ENCODE measurements at regions not wholly inside any gene's neighbourhood (a gene's known extent, or its start where the extent isn't known, plus 50 kb on each side); places are given as distances from the start of the nearest gene placed in this dataset.

DNA sequence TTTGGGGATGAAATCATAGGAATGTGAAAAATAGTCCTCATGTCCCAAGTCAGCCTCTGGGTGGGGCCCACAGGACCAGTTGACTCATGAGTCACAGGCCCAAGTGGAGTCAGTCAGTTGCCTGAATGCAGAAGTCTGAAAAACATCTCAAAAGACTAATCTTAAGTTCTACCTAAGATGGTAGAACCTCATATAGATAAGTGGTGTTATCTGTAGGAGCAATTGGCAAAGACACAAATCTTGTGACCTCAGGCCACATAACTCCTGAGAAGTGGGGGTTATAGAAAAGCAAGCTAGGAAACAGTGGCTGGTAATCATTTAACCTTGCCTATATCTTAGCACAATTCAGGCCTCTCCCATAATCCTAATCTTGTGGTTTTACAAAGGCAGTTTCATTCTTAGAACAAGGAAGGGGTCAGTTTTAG, 257.1 kb upstream of the SPOPL start:
- TF ChIP-seq, protein P1, sequence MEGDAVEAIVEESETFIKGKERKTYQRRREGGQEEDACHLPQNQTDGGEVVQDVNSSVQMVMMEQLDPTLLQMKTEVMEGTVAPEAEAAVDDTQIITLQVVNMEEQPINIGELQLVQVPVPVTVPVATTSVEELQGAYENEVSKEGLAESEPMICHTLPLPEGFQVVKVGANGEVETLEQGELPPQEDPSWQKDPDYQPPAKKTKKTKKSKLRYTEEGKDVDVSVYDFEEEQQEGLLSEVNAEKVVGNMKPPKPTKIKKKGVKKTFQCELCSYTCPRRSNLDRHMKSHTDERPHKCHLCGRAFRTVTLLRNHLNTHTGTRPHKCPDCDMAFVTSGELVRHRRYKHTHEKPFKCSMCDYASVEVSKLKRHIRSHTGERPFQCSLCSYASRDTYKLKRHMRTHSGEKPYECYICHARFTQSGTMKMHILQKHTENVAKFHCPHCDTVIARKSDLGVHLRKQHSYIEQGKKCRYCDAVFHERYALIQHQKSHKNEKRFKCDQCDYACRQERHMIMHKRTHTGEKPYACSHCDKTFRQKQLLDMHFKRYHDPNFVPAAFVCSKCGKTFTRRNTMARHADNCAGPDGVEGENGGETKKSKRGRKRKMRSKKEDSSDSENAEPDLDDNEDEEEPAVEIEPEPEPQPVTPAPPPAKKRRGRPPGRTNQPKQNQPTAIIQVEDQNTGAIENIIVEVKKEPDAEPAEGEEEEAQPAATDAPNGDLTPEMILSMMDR (IDR thresholded peaks at IDR 0.05; ENCODE audit: insufficient read depth, low read length): no peak
- TF ChIP-seq SPI1 (IDR thresholded peaks at IDR 0.05; ENCODE audit: borderline replicate concordance, low read depth) (no peak), GABPA (IDR thresholded peaks at IDR 0.05; ENCODE audit: low read depth) (no peak), POLR2AphosphoS5 (IDR thresholded peaks at IDR 0.05; ENCODE audit: low read depth) (no peak)
- TF ChIP-seq, protein P2, sequence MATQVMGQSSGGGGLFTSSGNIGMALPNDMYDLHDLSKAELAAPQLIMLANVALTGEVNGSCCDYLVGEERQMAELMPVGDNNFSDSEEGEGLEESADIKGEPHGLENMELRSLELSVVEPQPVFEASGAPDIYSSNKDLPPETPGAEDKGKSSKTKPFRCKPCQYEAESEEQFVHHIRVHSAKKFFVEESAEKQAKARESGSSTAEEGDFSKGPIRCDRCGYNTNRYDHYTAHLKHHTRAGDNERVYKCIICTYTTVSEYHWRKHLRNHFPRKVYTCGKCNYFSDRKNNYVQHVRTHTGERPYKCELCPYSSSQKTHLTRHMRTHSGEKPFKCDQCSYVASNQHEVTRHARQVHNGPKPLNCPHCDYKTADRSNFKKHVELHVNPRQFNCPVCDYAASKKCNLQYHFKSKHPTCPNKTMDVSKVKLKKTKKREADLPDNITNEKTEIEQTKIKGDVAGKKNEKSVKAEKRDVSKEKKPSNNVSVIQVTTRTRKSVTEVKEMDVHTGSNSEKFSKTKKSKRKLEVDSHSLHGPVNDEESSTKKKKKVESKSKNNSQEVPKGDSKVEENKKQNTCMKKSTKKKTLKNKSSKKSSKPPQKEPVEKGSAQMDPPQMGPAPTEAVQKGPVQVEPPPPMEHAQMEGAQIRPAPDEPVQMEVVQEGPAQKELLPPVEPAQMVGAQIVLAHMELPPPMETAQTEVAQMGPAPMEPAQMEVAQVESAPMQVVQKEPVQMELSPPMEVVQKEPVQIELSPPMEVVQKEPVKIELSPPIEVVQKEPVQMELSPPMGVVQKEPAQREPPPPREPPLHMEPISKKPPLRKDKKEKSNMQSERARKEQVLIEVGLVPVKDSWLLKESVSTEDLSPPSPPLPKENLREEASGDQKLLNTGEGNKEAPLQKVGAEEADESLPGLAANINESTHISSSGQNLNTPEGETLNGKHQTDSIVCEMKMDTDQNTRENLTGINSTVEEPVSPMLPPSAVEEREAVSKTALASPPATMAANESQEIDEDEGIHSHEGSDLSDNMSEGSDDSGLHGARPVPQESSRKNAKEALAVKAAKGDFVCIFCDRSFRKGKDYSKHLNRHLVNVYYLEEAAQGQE (IDR thresholded peaks at IDR 0.05; ENCODE audit: insufficient replicate concordance, low read depth): no peak
- no peaks in the 10 kb centered on the region for H3K27me3 ChIP-seq (ENCODE audit: insufficient read depth, poor library complexity, severe bottlenecking)
- H3K4me3 ChIP-seq (replicated peaks; ENCODE audit: insufficient read depth, low read length): no peak overlapping the region
- H3K27ac ChIP-seq (replicated peaks): no peak overlapping the region
- no peak for DNase-seq (ENCODE audit: low read depth in 1 of 2, low spot score in 1 of 2)

DNA sequence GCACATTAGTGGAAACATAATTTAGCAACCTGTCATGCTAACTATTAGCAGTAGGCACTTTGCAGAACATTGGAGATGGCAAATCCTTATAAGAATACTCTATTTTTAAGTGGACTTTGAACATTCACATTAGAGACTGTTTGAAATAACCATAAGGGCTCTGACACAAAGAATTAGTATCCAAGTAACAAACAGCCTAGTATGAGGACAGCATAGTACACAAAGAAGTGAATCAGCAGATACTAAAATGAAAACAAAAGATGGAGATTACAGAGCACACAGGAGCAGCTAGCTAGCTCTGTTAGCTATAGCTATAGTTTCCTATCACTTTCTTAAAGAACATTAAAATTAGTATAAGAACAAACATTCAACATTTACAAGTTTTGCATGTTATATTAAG, 256.3 kb upstream of the SPOPL start:
- no peak overlapping the region for H3K27ac ChIP-seq (replicated peaks)
- no peak overlapping the region for H3K4me3 ChIP-seq (replicated peaks; ENCODE audit: insufficient read depth, low read length)
- no peak for TF ChIP-seq POLR2AphosphoS5 (IDR thresholded peaks at IDR 0.05; ENCODE audit: low read depth)
- TF ChIP-seq, protein P1 (IDR thresholded peaks at IDR 0.05; ENCODE audit: insufficient read depth, low read length): no peak
- TF ChIP-seq SPI1 (IDR thresholded peaks at IDR 0.05; ENCODE audit: borderline replicate concordance, low read depth): no peak
- TF ChIP-seq, protein P2 (IDR thresholded peaks at IDR 0.05; ENCODE audit: insufficient replicate concordance, low read depth): no peak
- TF ChIP-seq GABPA (IDR thresholded peaks at IDR 0.05; ENCODE audit: low read depth): no peak
- DNase-seq (ENCODE audit: low read depth in 1 of 2, low spot score in 1 of 2): no peak
- H3K27me3 ChIP-seq (ENCODE audit: insufficient read depth, poor library complexity, severe bottlenecking): no peaks in the 10 kb centered on the region

DNA sequence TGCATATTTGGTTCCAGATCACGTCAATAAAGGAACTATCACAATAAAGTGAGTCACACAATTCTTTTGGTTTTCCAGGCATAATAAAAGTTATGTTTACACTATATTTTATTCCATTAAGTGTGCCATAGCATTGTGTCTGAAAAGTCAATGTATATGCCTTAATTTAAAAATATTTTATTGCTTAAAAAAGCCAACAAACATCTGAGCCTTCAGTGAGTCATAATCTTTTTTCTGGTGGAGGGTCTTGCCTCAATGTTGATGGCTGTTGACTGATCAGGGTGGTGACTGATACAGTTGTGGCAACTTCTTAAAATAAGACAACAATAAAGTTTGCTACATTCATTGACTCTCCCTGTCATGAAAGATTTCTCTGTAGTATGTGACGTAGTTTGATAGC, 254.3 kb upstream of the SPOPL start:
- TF ChIP-seq, protein P2 (IDR thresholded peaks at IDR 0.05; ENCODE audit: insufficient replicate concordance, low read depth): no peak
- no peak for TF ChIP-seq POLR2AphosphoS5 (IDR thresholded peaks at IDR 0.05; ENCODE audit: low read depth)
- TF ChIP-seq SPI1 (IDR thresholded peaks at IDR 0.05; ENCODE audit: borderline replicate concordance, low read depth): no peak
- TF ChIP-seq, protein P1 (IDR thresholded peaks at IDR 0.05; ENCODE audit: insufficient read depth, low read length): no peak
- TF ChIP-seq GABPA (IDR thresholded peaks at IDR 0.05; ENCODE audit: low read depth): no peak
- no peaks in the 10 kb centered on the region for H3K27me3 ChIP-seq (ENCODE audit: insufficient read depth, poor library complexity, severe bottlenecking)
- DNase-seq (ENCODE audit: low read depth in 1 of 2, low spot score in 1 of 2): no peak
- H3K27ac ChIP-seq (replicated peaks): no peak overlapping the region
- no peak overlapping the region for H3K4me3 ChIP-seq (replicated peaks; ENCODE audit: insufficient read depth, low read length)

Measured in HL-60 (cell line).